ENCODE measurements at regions not wholly inside any gene's neighbourhood (a gene's known extent, or its start where the extent isn't known, plus 50 kb on each side); places are given as distances from the start of the nearest gene placed in this dataset.

GRCh38 chr3:105162448-105162847 is 204.3 kb upstream of the ALCAM start:
- TF ChIP-seq CTCF (IDR thresholded peaks at IDR 0.05; ENCODE audit: control extremely low read depth, extremely low read depth, low read depth, missing control alignments), result no peak
- ChIA-PET CTCF (no interaction called here), POLR2A (no interaction called here)
- no peak for DNase-seq (ENCODE audit: extremely low spot score)

GRCh38 chr3:105166893-105167292 is 199.8 kb upstream of the ALCAM start:
- TF ChIP-seq CTCF (IDR thresholded peaks at IDR 0.05; ENCODE audit: control extremely low read depth, extremely low read depth, low read depth, missing control alignments), result no peak
- DNase-seq (ENCODE audit: extremely low spot score), result no peak
- ChIA-PET CTCF (no interaction called here), POLR2A (no interaction called here)

GRCh38 chr3:105170423-105170822 is 196.3 kb upstream of the ALCAM start:
- ChIA-PET CTCF (no interaction called here), POLR2A (no interaction called here)
- no peak for TF ChIP-seq CTCF (IDR thresholded peaks at IDR 0.05; ENCODE audit: control extremely low read depth, extremely low read depth, low read depth, missing control alignments)
- DNase-seq (ENCODE audit: extremely low spot score), result no peak

- no peak for DNase-seq (ENCODE audit: extremely low spot score)
- CTCF ChIA-PET, result no interaction called here
- POLR2A ChIA-PET, result no interaction called here
- no peak for TF ChIP-seq CTCF (IDR thresholded peaks at IDR 0.05; ENCODE audit: control extremely low read depth, extremely low read depth, low read depth, missing control alignments)
Observed at GRCh38 chr3:105174017-105174615, 192.6 kb upstream of the ALCAM start.

GRCh38 chr3:105177576-105177975 is 189.1 kb upstream of the ALCAM start:
- DNase-seq (ENCODE audit: extremely low spot score), result no peak
- no peak for TF ChIP-seq CTCF (IDR thresholded peaks at IDR 0.05; ENCODE audit: control extremely low read depth, extremely low read depth, low read depth, missing control alignments)
- ChIA-PET CTCF (no interaction called here), POLR2A (no interaction called here)

- ChIA-PET POLR2A (no interaction called here), CTCF (no interaction called here)
- DNase-seq (ENCODE audit: extremely low spot score), result no peak
- no peak for TF ChIP-seq CTCF (IDR thresholded peaks at IDR 0.05; ENCODE audit: control extremely low read depth, extremely low read depth, low read depth, missing control alignments)
Observed at GRCh38 chr3:105187344-105187743, 179.4 kb upstream of the ALCAM start.

GRCh38 chr3:105195260-105195659 is 171.4 kb upstream of the ALCAM start:
- POLR2A ChIA-PET, result no interaction called here
- no peak for DNase-seq (ENCODE audit: extremely low spot score)
- CTCF ChIA-PET, result no interaction called here
- TF ChIP-seq CTCF (IDR thresholded peaks at IDR 0.05; ENCODE audit: control extremely low read depth, extremely low read depth, low read depth, missing control alignments), result no peak

Data from GM10248 (cell line).